Fibroblast of the aortic adventitia (primary cell): ENCODE measurements at regions not wholly inside any gene's neighbourhood (a gene's known extent, or its start where the extent isn't known, plus 50 kb on each side); places are given as distances from the start of the nearest gene placed in this dataset.

ENCODE experiments used
- DNase-seq: peaks from one replicate; pipeline ENCODE4 v3.0.0-alpha.2; 2010; ENCODE audit warnings: low read depth
- H3K4me3 ChIP-seq: 2 replicates; pipeline ENCODE4 v1.5.1; 2011; ENCODE audit warnings: low read depth, mild to moderate bottlenecking, control low read depth, low read length, moderate library complexity
- TF ChIP-seq, protein P1 (sequence below): IDR thresholded peaks from 2 replicates; pipeline ENCODE4 v1.5.1; 2011; ENCODE audit warnings: mild to moderate bottlenecking, low read length, control low read depth, inconsistent platforms; ENCODE audit not compliant: insufficient read depth

DNA sequence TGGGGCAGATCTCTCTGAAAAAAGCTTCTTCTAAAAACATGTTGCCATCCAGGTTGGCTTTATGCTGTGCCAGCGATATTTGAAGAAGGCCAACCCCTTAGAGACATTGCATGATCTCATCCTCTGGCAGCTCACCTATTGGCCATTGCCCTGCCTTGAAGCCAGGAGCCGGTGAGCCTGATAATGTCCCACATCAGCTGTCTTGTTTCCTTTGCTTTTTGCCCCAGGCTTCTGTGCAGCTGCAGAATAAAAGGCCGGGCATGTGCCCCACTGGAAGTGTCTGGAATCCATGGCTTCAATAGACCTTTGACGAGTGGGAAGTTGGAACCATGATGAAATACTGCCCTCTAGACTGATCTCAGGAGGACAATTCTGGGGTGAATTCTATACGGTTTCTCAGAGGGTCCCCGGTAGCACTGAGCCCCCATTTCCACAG lies 523.5 kb upstream of the ZEB2 start:
- TF ChIP-seq, protein P1, sequence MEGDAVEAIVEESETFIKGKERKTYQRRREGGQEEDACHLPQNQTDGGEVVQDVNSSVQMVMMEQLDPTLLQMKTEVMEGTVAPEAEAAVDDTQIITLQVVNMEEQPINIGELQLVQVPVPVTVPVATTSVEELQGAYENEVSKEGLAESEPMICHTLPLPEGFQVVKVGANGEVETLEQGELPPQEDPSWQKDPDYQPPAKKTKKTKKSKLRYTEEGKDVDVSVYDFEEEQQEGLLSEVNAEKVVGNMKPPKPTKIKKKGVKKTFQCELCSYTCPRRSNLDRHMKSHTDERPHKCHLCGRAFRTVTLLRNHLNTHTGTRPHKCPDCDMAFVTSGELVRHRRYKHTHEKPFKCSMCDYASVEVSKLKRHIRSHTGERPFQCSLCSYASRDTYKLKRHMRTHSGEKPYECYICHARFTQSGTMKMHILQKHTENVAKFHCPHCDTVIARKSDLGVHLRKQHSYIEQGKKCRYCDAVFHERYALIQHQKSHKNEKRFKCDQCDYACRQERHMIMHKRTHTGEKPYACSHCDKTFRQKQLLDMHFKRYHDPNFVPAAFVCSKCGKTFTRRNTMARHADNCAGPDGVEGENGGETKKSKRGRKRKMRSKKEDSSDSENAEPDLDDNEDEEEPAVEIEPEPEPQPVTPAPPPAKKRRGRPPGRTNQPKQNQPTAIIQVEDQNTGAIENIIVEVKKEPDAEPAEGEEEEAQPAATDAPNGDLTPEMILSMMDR = no peak
- no peak for DNase-seq

GRCh38 chr2:145041706-145042105 lies 521.8 kb upstream of the ZEB2 start:
- TF ChIP-seq, protein P1 = no peak
- H3K4me3 ChIP-seq = no peak overlapping the region
- DNase-seq = no peak

More for the DNA sequence above, 523.5 kb upstream of the ZEB2 start:
- H3K4me3 ChIP-seq = no peak overlapping the region

GRCh38 chr2:145040433-145040832 lies 520.5 kb upstream of the ZEB2 start:
- TF ChIP-seq, protein P1 = no peak
- no peak overlapping the region for H3K4me3 ChIP-seq
- peak; percentile 39 for DNase-seq

DNA sequence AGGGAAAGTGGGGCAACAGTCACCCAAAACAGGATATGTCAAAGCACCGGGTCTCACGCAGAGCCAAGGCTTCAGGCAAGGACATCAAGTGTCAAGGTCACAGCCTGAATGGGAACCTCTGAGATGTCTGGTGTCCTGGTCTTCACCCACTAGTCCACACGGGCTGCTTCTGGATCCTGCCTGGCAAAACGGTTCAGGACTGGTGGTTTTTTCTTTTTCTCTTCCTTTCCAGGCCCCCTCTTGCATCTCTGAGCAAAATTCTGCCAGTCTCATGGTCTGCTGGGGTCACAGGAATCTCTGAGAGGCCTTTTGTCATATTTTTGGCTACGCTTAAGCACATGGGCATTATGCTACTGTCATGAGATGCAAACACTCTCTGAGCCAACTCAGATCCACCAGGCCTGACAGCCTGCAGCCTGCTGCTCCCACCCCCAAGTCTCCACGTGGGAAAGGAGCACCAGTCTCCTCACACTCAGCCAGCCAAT lies 518.2 kb upstream of the ZEB2 start:
- DNase-seq = no peak
- TF ChIP-seq, protein P1 = no peak
- no peak overlapping the region for H3K4me3 ChIP-seq

DNA sequence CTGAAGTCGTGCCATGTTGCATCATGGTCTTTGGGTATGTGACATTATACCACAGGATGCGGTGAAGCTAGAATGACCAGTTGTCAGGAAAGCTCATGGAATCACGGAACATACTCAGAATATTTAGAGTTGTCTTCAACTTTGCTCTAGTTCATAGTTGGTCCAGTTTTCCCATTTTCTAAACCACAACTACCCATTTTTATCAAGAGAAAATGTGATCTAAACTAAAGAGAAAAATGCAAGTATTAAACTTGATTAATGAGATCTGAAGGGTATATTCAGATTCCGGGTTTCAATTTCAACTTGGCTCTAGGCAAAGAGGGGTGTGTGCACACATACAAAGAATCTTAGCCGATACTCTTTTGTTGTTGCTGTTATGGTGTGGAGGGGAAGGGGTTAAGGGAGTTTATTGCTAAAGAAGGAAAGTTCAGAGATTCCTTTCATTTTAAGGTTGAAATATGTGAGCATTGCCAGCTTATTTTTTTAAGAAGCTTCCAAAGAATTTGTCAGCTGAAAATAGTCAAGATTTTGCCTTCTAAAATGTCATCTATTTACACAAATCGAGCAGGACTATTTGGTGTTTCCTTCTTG lies 516.6 kb upstream of the ZEB2 start:
- H3K4me3 ChIP-seq = no peak overlapping the region
- TF ChIP-seq, protein P1 = no peak
- DNase-seq = peak; percentile 47

- no peak overlapping the region for H3K4me3 ChIP-seq
- TF ChIP-seq, protein P1 = no peak
- DNase-seq = peak; percentile 22
Observed at GRCh38 chr2:145034511-145034910, 514.6 kb upstream of the ZEB2 start.

- H3K4me3 ChIP-seq = no peak overlapping the region
- no peak for DNase-seq
- TF ChIP-seq, protein P1 = no peak
Observed at GRCh38 chr2:145033438-145033837, 513.5 kb upstream of the ZEB2 start.
